ENCODE measurements at regions not wholly inside any gene's neighbourhood (a gene's known extent, or its start where the extent isn't known, plus 50 kb on each side); places are given as distances from the start of the nearest gene placed in this dataset.
A peak's percentile ranks its signal among the peaks of the same experiment; 100 is the strongest.

DNA sequence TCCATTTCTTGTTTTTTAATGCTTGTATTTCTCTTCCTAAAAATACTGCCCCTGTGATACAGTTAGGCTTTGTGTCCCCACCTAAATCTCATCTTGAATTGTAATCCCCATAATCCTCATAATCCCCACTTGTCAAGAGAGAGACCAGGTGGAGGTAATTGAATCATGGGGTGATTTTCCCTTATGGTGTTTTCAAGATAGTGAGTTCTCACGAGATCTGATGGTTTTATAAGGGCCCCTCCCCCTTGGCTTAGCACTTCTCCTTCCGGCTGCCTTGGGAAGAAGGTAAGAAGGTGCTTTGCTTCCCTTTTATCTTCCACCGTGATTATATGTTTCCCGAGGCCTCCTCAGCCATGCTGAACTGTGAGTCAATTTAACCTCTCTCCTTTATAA lies 227.4 kb downstream of the MAN2A1 start:
- no peak for ATAC-seq

DNA sequence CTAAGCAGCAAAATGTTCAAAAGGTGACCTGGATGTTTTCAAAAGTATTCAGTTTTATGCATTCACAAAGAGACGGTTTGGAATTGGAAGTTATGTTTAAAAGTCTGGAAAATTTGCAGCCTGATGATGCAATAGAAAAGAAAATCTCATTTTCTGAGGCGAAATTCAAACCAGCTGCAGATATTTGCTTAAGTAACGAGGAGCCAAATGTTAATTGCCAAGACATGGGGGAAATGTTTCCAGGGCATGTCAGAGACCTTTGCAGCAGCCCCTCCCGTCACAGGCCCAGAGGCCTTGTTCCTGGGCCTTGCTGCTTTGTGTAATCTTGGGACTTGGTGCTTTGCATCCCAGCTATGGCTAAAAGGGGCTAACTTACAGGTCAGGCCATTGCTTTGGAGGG lies 228.2 kb downstream of the MAN2A1 start:
- no peak for ATAC-seq

DNA sequence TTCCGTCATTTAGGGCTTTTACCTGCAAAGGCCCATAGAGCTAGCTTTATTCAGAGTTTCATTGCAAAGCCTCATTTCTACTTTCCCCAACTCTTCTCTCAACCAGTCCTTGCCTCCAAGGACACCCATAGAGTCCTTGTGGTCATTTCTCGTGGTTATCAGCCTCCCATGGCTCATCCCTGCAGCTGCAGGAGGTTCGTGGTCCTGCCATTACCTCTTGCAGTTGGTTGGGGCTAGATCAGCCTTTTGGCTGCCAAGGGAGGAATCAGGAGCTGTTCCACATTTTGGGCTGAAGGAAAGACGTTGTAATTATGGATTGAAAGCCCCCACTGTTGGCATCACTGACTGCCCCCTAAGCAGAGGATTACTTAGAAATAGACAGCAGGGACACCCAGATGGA lies 231.0 kb downstream of the MAN2A1 start:
- no peak for ATAC-seq

DNA sequence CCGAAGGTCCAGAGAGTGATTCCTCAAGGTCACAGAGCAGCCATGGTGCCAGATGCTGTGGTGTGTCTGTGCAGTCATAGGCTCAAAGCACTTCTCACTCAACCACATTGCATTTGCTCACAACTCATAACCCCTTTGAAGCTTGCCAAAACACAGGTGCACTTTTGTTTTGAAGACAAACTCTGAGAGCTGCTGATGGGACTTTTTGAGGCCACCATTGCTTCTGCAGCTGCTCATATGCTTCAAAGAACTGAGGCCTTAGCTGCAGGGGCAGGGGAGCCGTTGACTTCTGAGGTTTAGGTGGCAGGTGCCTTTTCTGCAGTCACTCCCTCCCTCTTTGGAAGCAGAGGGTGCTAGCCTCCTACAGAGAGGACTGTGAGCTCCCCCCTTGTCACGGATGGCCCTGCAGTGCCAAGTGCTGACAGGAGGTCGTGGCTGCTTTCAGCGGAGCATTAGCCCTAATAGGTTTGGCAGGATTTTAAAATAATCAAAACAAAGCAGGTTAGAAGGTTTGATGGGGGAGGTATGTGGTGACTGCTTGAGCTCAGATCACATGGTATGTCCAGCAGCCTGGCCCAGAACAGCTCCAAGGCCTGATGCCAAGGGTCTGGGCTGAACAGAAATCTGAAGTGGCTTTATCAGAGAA lies 232.1 kb downstream of the MAN2A1 start:
- peak; percentile 78 to 82 for ATAC-seq

DNA sequence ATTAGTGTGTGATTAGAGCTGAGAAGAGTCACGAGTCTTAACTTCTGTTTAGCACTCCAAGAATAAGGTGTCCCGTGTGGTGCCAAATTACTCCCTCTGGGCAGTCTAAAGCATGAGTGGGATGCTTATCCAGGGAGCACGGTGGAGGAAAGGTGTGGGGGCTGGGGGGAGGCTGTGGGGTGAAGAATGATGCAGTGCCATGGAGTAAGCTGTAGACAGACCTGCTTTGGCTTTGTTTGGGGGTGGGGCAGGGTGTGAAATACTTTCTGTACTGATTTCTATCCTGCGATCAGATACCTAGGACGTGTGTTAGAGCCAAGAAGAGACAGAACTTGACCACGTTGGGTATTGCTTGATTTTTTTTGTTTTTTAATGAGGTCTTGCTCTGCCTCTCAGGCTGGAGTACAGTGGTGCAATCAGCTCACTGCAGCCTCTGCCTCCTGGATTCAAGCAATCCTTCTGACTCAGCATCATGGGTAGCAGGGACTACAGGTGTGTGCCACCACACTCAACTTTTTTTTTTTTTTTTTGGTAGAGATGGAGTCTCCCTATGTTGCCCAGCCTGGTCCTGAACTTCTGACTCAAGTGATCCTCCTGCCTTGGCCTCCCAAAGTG lies 232.8 kb downstream of the MAN2A1 start:
- peak; percentile 22 to 24 for ATAC-seq

DNA sequence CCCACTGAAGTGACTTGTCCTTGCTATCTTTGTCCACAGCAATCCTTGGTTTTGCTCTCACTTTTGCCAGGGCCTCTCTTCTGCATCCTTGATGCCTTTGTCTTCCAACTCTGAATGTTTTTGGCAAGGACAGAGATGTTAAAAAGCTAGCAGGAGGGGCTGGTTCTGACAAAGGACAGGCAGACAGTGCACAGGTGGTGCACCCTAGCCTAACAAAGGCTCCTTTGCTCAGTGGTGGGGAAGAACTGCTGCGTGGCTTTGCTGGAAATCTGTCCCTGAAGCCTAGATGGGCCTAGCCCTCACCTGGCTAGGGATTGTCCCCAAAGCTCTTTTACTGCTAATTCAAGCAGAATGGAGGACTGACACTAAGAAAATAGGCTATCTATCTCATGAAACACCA lies 233.5 kb downstream of the MAN2A1 start:
- no peak for ATAC-seq

DNA sequence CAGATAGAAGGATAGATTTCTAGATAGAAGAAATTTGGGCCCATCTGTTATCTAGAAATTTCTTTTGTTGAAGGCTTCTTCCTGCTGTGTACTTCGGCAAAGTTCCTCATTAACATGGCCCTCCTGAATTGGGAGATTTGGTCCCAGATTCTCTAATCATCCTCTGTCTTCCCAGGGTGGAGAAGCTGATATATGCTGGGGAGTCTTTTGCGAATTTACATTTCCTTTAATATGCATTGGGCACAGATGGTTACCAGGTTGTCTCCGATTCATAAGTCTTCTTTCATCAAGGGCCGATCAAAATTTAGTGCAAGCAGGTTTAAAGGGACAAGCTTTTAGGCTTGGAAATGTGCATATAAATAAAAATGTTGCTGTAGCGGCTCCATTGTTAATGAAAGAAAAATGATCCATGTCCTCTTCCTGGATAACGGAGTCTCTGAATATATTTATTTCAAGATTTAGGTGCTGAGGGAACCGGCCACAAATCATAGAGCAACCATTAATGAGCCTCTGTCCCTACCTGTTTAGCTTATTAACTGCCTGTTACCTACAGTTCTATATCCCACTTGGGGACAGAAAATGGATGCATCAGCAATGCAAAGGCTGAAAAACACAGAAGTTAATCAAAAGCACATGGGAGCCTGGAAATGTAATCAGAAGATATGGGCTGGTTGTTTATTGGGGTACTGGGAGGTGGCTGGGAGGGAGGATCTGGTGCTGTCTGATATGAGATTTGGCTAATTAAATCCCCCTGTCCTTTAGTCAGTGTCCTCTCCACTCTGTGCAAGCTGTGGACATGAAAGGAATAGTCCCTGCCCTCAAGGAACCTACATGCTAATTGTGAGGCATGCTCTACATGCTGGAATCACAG lies 234.7 kb downstream of the MAN2A1 start:
- ATAC-seq: no peak

DNA sequence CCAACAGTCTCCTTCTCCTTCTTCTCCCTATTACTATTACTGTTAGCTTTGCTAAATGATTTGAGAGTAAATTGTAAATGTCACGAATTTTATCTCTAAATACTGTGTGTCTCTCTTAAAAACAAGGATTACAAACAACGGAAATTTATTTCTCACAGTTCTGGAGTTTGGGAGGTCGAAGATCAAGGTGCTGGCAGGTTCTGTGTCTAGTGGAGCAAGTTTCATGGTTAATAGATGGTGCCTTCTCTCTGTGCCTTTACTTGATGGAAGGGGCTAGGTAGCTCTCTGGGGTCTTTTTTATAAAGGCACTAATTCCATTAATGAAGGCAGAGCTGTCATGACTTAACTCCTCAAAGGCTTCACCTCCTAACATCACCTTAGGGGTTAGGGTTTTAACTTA lies 237.9 kb downstream of the MAN2A1 start:
- ATAC-seq: no peak

DNA sequence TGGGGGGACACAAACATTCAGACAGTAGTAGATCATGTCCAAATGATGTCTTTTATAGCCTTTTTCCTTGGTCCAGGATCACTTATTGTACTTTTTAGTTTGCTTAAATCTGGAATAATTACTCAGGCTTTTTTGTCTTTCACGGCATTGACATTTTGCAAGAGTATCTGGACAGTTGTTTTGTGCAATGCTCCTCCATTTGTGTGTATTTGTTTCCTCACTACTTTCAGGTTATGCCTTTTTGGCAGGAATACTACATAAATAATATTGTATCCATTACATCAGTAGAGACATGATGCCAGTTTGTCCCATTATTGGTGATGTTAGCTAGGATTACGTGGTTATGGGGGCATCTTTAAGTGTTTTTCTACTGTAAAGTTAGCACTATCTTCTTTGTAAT lies 238.3 kb downstream of the MAN2A1 start:
- no peak for ATAC-seq

DNA sequence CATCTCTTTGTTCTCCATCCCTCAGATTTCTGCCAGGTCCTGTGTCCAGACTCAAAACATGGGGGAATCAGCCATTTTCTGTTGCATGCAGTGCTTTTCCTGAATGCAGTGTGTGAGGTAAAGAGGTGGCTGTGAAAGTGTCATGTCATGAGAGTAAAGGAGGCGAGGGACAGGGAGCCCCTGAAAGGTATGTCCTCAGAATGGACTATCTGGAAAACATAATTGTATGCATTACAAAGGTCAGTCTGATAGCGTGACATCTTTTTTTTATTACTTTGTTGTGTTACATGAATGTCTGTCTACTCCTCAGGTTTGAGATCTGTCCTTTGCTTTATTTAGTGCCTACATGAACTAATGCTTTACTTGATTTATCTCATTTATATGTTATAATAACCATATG lies 239.1 kb downstream of the MAN2A1 start:
- ATAC-seq: no peak

DNA sequence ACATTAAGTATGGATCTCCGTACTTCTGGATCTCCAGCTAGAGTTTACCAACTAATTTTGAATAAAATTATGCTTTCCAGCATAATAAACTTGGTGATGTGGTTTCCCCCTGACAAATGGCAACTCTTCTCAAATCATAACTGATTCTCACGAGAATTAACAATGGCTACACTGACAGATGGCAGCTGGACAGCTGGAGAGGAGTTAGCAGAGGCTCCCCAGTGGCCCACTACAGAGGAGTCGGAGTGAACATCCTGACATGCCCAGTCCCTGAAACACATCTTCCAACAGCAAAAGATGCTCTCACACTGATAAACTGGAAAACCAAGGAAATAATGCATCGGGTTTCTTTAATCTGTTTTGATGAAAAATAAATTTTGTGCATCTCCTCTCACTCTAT lies 239.6 kb downstream of the MAN2A1 start:
- ATAC-seq: no peak

DNA sequence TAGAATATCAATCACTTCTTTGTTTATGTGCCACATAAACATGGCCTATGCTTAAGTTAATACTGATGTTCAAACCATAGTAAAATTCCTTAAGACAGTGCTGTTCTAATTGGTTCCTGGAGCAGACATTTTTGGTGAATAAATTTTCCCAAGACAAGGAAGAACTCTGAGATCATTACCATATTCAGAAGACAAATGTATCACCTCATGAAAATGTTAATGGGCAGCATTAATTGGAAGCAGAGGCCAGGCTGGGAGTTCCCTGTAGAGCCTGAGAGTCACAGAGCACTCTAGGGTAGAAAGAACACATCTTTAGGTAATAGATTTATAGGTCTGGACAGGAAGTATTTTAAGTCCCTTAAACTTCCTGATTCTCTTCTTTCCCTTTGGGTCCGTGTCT lies 240.2 kb downstream of the MAN2A1 start:
- ATAC-seq: no peak

DNA sequence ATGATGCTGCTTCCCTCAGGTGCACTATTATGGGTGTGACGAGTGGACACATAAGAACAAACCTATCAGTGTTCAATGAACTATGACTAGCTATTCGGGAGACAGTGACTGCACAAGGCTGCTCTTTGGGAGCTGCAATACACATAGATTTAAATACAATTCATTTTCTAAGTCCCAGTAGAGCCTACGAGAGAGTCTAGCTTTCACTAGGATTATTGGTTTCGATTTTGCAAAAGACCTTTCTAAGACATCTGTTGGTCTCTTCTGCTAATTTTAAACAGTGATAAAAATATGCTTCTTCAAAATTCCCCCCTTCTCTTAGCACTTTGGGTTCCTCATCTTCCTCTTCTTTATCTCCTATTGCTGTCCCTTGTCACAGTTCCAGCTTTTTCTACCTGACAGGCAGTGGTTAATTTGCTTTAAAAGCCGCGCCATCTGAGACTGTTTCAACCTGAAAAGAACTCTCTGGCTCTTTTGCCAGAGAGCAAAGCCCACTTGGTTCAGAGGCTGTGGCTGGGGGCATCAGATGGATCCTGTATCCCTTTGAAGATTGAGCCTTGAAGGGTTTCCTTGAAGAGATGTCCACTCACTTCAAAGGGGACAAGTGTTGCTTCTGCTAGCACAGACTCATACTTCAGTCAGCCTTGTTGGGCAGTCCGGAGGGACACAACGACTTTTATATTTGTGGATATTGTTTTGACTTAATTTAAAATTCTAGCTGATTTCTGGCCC lies 241.5 kb downstream of the MAN2A1 start:
- ATAC-seq: no peak

DNA sequence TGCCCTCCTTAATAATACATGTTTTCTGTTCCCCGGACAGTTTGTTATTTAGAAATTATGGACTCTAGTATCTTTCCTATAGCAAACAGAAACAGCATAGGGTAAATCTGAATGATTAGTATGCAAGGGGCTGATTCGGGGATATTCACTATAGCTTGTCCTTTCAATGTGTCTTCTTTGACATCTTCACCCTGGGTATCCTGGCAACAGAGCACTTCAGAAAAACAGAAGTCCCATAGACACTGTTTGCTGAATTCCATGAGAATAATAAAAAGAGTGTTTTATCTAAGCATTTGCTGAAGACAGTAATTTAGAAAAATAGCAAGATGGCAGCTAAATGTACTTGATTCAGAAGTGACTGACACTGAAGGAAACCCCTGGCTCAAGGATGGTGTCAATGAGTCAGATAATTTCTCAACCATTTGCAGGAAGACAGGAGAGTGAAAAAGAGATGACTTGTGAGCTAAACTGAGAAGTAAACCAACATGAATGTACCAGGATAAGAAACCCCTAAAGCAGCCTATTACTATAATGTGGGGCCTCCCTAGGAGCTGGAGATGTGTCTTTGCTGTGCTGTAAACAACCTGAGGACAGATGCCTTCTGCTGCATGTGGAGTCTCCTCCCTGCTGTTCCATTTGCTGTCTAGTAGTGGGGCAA lies 246.2 kb downstream of the MAN2A1 start:
- ATAC-seq: peak; percentile 41 to 55

DNA sequence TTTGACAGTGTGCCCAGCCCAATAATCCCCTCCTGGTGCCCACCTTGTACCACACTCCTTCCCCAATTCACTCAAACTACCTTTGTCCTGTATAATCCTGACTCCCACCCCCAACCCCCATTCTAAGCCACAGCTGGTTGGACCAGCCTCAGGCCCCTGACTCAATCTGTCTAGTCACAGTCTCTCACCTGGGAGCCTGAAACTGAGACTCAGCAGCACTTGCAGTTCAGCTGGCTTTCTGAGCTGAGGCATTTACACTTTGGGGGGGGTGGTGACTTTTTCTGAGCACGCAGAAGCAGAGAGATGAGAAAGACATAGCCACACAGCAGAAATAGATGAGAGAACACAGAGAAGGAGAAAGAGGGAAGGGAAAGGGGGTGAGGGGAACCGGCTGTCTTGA lies 247.3 kb downstream of the MAN2A1 start:
- peak; percentile 67 to 73 for ATAC-seq

DNA sequence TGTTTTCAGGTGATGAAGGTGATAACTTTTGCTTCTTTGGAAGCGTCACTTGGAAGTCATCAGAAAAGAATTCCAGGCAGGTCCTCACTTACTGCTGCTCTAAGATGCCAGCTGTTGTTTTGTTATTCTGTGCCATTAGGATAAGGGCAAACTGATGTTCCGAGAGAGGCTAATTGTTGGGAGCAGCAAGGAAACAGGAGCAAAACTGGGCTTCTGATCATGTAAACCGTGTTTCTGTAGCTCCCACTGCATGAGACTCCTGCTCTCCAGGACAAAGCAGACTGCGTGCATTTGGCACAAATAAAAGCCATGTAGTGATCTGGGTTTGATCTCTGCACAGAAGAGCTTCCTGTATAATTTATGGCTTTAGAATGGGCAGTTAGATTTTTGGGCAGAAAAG lies 248.2 kb downstream of the MAN2A1 start:
- ATAC-seq: no peak

DNA sequence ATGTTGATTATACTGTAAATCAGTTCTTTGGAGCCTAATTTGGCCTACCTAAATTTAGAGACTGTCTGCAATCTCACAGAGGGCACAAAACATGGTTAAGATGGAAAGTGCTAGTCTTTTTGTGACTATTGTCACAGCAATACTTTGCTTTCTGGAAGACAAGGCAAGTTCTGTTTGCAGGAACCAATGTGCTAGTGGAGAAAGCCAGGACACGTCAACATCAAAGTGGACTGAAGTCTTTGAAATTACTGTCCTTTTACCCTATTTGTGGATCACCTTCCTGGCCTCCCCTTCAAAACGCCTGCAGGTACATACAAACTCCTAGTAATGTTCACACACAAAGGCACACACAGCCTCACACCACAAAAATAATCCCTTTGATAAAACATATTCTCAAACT lies 248.7 kb downstream of the MAN2A1 start:
- no peak for ATAC-seq

DNA sequence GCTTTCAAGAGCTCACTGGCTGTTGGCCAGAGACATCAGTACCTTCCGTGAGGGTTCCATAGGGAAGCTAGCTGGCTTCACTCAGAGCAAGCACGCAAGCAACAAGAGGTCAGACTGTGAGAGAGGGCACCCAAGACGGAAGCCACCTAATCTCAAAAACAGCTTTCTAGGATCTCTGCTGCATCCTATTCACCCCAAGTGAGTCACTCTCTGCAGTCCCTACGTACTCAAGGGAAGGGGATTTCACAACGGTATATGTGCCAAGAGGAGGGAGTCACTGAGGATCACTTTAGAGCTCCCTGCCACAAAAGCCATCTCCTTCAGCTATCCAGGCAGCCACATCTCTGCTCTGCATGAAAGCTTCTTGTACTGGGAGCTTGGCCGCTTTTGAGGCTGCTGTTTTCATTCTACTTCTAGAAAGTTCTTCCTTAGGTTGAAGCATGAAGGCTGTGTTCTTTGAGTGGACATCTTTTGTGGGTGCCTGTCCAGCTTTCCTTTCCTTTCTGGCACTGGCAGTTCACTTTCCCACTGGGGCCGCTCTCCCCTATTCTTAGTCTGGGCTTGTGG lies 249.5 kb downstream of the MAN2A1 start:
- ATAC-seq: no peak

DNA sequence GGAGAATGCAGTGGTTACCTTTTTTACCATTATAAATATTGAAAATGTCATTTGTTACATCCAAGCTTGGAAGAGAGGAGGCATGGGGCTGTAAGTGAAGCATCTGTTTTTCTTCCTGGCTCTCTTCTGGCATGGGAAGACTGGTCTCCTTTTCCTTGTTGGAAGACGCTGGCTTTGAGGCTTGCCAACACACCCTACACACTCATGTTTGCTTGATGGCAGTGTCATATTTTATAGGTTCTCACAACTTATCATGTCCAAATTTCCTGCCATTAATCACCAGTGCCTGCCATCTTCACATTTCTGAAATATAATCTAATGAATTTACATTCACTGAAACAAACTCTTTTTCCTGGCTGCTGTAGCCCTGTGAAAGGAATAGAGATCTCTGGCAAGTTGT lies 252.9 kb downstream of the MAN2A1 start:
- no peak for ATAC-seq

DNA sequence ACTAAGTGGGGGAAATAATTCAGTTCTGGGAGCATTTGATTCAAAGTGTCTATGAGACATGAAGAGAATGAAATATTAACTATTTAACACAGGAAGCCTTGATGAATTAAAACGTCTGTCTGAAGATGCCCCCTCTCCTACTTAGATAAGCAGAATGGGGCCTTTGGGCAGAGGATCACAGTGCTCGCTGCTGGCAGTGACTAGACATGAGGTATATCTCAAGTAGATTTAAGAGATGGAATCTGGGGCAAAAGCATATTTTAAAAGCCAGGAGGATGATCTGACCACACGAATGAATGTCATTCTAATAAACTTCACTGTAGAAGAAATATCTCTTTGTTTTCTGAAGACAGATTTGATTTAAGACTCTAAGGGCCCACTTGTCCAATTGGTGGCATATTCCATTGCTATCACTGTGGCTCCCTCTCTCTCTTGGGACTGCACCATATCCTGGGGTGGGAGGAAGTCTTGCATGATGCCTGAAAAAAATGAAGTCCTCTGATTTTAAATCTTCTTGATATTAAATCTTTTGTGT lies 254.0 kb downstream of the MAN2A1 start:
- ATAC-seq: no peak

DNA sequence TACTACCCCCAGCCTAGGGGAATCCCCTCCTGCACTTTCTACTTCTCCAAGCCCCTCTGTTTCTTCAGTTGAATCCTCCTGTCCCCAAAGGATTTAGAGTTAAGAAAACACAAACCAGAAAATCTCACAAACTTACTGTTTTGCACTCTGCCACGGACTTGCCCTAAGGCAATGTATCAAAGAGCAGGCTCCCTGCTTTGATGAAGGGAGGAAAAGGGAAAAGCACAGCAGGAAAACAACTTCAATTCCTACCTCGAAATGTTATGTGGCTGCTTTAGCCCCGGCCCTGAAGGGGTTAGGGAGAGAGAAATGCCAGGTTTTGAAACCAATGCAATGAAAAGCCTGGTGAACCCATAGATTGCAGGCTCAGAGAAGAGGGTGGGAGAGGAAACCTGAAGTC lies 254.7 kb downstream of the MAN2A1 start:
- no peak for ATAC-seq

DNA sequence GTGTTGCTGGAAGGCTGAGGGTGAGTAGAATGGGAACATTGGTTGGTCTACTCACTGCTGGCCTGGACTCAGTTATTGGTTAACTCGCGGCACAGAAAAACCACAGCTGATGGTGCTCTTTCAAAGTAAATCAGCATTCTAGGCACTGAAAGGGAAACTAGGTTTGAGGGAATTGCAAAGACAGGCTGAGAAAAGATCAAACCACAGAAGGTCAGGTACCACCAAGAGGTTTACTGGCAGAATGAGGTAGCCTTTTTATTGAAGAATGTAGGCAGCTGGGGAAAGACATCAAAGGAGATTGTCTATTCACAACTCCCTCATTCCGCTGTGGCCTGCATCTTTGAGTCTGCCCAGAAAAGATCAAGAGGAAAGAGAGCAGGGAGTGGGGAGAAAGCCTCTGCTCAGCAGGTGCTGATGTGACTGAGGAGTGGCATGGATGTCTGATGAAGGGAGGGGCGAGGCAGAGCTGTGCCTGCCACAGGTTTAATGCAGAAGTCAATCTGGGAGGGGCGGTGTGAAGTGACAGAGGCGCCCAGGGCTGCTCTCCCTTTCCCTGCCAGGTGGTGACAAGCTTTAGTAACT lies 255.5 kb downstream of the MAN2A1 start:
- ATAC-seq: no peak
